Panc1 (cell line): ENCODE measurements at regions not wholly inside any gene's neighbourhood (a gene's known extent, or its start where the extent isn't known, plus 50 kb on each side); places are given as distances from the start of the nearest gene placed in this dataset.

Experiments used
- ATAC-seq: fragments of 200-7000 bp; cut with Tn5 transposase; 2 replicates; pipeline ENCODE4 v1.9.1; 2020; ENCODE audit warnings: mild to moderate bottlenecking, moderate library complexity
- BruUV-seq: library from RNA; stranded (reverse); fragments of 400-500 nt; replicated peaks from 2 replicates; lab custom pipeline; 2021; lab: Mats Ljungman, UMichigan
- CTCF ChIA-PET: fragments of 300-600 bp; sonication (Branson Sonifier 250); formaldehyde crosslinking; loops from one replicate; lab custom pipeline; 2022; ENCODE audit warnings: antibody characterized with exemption; lab: Charles Lee
- POLR2A ChIA-PET: fragments of 300-600 bp; sonication (Branson Sonifier 250); formaldehyde crosslinking; loops from one replicate; lab custom pipeline; 2022; ENCODE audit warnings: antibody characterized with exemption; lab: Charles Lee
- DNase-seq: peaks from one replicate; pipeline ENCODE4 v3.0.0-alpha.2; 2010; ENCODE audit warnings: low read depth, low spot score
- H3K27ac ChIP-seq: 2 replicates; pipeline ENCODE4 v1.5.1; 2011; ENCODE audit warnings: mild to moderate bottlenecking, low read length, inconsistent platforms
- H3K27me3 ChIP-seq: fragments of 200-500 bp; sonication (Bioruptor generic); 2 replicates; pipeline ENCODE4 v1.6.0; 2014; ENCODE audit warnings: low read length, inconsistent platforms; ENCODE audit not compliant: control insufficient read depth, insufficient read depth
- H3K36me3 ChIP-seq: fragments of 200-500 bp; sonication (Bioruptor generic); 2 replicates; pipeline ENCODE4 v1.5.1; 2014; ENCODE audit warnings: inconsistent platforms, mild to moderate bottlenecking, low read length, moderate library complexity; ENCODE audit not compliant: control insufficient read depth, insufficient read depth
- H3K4me1 ChIP-seq: 2 replicates; pipeline ENCODE4 v1.5.1; 2011; ENCODE audit warnings: inconsistent platforms, mild to moderate bottlenecking, low read length, moderate library complexity; ENCODE audit not compliant: control insufficient read depth, insufficient read depth
- H3K4me3 ChIP-seq, 2 experiments: 2 replicates each; pipeline ENCODE4 v1.5.1; 2011 to 2012; ENCODE audit warnings: low read depth in 2 of 2, low read length in 2 of 2, mild to moderate bottlenecking in 2 of 2, inconsistent platforms in 1 of 2, moderate library complexity in 1 of 2
- H3K9me3 ChIP-seq: fragments of 200-500 bp; sonication (Bioruptor generic); 2 replicates; pipeline ENCODE4 v1.5.1; 2014; ENCODE audit warnings: low read depth, mild to moderate bottlenecking, inconsistent platforms, low read length, moderate library complexity; ENCODE audit not compliant: control insufficient read depth, insufficient read depth
- CTCF ChIP-seq: fragments of 450-650 bp; IDR thresholded peaks from 2 replicates; pipeline ENCODE4 v1.5.1; 2017; ENCODE audit warnings: mild to moderate bottlenecking
- POLR2AphosphoS5 ChIP-seq: IDR thresholded peaks from 2 replicates; pipeline ENCODE4 v1.6.1; 2012; ENCODE audit warnings: mild to moderate bottlenecking, low read depth, low read length, moderate library complexity
- SIN3A ChIP-seq: IDR thresholded peaks from 2 replicates; pipeline ENCODE4 v1.6.1; 2012; ENCODE audit warnings: low read depth, mild to moderate bottlenecking, low read length, moderate library complexity, borderline replicate concordance; ENCODE audit not compliant: insufficient read depth
- TCF7L2 ChIP-seq: IDR thresholded peaks from 2 replicates; pipeline ENCODE4 v1.6.1; 2011; ENCODE audit warnings: mild to moderate bottlenecking, low read depth, low read length, inconsistent platforms
- in situ Hi-C: cut with HindIII; loops from 2 replicates; pipeline ENCODE4 v1.10.0; 2016; ENCODE audit warnings: low sequenced_read_pairs, low pct_unique_long_range_greater_than_20kb
- intact Hi-C: fragments of 100-400 bp; cut with micrococcal nuclease; formaldehyde crosslinking; loops from one replicate; pipeline ENCODE4 v1.10.0; 2022; ENCODE audit not compliant: unreplicated experiment
- TF ChIP-seq, protein P1 (sequence below), 2 experiments: IDR thresholded peaks; 2 replicates each; pipeline ENCODE4 v1.6.1; 2011 to 2012; ENCODE audit warnings: low read depth in 2 of 2, control low read depth in 1 of 2, low read length in 1 of 2, mild to moderate bottlenecking in 1 of 2, moderate library complexity in 1 of 2; ENCODE audit not compliant: insufficient read depth in 1 of 2

- CTCF ChIA-PET = no interaction called here
- intact Hi-C loops (no loop called here), in situ Hi-C loops (no loop called here)
- Histone ChIP-seq H3K27ac (no peak overlapping the region), H3K36me3 (no peaks in the 10 kb centered on the region), H3K4me3 (no peak overlapping the region), H3K4me1 (no peaks in the 10 kb centered on the region), H3K27me3 (peaks cover 17% of the 10 kb centered on the region), H3K9me3 (no peaks in the 10 kb centered on the region)
- DNase-seq (no peak), ATAC-seq (no peak)
- TF ChIP-seq TCF7L2 (no peak), POLR2AphosphoS5 (no peak), CTCF (no peak), SIN3A (no peak)
- BruUV-seq = no TSS peak
- POLR2A ChIA-PET = no interaction called here
Measured at GRCh38 chr2:3008561-3008960, 369.1 kb downstream of the EIPR1 start.

DNA sequence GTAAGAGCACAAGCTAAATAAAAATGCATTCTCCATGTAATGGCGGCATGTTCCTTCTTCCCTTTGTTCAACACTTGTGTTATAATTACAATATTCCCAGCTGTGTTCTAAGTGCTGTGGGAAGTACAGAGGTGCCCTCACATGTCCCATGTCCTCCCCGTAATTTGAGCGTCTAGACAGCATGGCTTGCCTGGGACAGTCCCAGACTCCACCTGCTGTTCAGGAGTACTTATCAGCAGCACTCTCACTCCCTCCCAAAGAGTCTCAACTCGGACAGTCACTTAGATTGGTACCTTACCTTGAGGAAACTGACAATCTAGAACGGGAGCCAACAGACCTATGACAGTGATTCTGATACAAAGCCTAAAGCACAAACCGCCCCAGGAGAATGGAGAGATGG is 370.5 kb downstream of the EIPR1 start:
- ChIA-PET CTCF (no interaction called here), POLR2A (no interaction called here)
- H3K27ac ChIP-seq = no peak overlapping the region
- no peaks in the 10 kb centered on the region for H3K4me1 ChIP-seq
- H3K9me3 ChIP-seq = no peaks in the 10 kb centered on the region
- TF ChIP-seq POLR2AphosphoS5 (no peak), SIN3A (no peak), CTCF (no peak), TCF7L2 (no peak)
- TF ChIP-seq, protein P1, sequence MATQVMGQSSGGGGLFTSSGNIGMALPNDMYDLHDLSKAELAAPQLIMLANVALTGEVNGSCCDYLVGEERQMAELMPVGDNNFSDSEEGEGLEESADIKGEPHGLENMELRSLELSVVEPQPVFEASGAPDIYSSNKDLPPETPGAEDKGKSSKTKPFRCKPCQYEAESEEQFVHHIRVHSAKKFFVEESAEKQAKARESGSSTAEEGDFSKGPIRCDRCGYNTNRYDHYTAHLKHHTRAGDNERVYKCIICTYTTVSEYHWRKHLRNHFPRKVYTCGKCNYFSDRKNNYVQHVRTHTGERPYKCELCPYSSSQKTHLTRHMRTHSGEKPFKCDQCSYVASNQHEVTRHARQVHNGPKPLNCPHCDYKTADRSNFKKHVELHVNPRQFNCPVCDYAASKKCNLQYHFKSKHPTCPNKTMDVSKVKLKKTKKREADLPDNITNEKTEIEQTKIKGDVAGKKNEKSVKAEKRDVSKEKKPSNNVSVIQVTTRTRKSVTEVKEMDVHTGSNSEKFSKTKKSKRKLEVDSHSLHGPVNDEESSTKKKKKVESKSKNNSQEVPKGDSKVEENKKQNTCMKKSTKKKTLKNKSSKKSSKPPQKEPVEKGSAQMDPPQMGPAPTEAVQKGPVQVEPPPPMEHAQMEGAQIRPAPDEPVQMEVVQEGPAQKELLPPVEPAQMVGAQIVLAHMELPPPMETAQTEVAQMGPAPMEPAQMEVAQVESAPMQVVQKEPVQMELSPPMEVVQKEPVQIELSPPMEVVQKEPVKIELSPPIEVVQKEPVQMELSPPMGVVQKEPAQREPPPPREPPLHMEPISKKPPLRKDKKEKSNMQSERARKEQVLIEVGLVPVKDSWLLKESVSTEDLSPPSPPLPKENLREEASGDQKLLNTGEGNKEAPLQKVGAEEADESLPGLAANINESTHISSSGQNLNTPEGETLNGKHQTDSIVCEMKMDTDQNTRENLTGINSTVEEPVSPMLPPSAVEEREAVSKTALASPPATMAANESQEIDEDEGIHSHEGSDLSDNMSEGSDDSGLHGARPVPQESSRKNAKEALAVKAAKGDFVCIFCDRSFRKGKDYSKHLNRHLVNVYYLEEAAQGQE (IDR thresholded peaks at IDR 0.05; ENCODE audit: insufficient read depth in 1 of 2, low read depth in 2 of 2, low read length in 1 of 2) = no peak
- no peaks in the 10 kb centered on the region for H3K36me3 ChIP-seq
- no peak for ATAC-seq
- peaks cover 18% of the 10 kb centered on the region for H3K27me3 ChIP-seq
- no peak overlapping the region for H3K4me3 ChIP-seq
- intact Hi-C loops (no loop called here), in situ Hi-C loops (no loop called here)
- no peak for DNase-seq
- BruUV-seq = no TSS peak
